NCI-H2107 treated with DMSO at 0.1 percent for 48 hours (cell line): ENCODE measurements at regions not wholly inside any gene's neighbourhood (a gene's known extent, or its start where the extent isn't known, plus 50 kb on each side); places are given as distances from the start of the nearest gene placed in this dataset.

Experiments used
- DNase-seq: peaks from one replicate; lab custom pipeline; 2025; ENCODE audit not compliant: unreplicated experiment; lab: John Stamatoyannopoulos, UW

GRCh38 chr2:41379496-41380221 is 668.2 kb upstream of the PKDCC start:
- no peak for DNase-seq

- no peak for DNase-seq
These were observed 666.1 kb upstream of the PKDCC start for GRCh38 chr2:41381701-41382100.

GRCh38 chr2:41387519-41387918 is 660.3 kb upstream of the PKDCC start:
- no peak for DNase-seq

- no peak for DNase-seq
These were observed 654.2 kb upstream of the PKDCC start for GRCh38 chr2:41393621-41394020.

DNA sequence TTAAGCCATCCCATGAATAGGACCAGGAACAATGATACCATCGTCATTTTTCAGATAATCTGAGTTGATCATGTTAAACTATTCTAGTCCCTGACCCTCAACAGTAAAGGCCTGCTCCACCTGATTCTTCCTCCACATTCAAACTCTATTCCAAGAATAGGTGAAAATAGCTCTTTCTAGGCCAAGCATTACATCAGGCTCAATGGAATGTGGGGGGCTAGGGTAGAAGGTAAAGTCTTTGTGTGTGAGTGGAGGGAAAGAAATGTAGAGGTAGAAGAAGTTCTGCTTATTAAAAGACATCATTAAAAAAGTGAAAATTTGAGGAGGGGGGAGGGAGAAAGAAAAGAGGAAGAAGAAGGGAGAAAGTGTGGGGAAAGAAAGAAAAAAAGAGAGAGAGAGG is 653.3 kb upstream of the PKDCC start:
- DNase-seq: no peak

DNA sequence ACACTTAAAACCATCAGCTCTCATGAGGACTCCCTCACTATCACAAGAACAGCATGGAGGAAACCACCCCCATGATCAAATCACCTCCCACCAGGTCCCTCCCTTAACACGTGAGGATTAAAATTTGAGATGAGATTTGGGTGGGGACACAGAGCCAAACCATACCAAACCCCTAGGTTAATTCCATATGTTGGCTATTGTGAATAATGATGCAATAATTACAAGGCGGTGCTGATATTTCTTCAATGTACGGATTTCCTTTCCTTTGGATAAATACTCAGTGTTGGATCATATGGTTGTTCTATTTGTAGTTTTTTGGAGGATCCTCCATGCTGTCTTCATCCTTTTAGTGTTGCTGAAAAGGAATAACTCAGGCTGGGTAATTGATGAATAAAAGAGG is 652.1 kb upstream of the PKDCC start:
- DNase-seq: no peak

- DNase-seq: no peak
These were observed 648.3 kb upstream of the PKDCC start for GRCh38 chr2:41399437-41400087.

GRCh38 chr2:41400088-41400665 is 647.6 kb upstream of the PKDCC start:
- no peak for DNase-seq

DNA sequence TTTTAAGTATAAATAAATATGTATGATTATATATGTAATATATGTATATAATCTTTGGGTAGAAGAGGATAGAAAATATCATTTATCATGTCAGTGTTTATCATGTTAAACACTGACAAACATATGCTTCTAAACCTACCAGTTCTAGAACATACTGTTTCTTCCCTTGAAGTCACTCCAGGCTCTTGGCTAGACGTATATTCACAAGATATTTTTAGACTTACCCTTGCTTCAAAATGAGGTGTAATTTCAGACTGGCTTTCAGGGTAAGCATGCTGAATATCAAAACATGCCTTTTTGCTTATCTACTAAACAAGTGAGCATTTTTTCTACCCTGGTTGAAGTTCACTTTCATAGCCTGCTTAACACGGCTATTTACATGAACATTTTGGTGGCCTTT is 642.4 kb upstream of the PKDCC start:
- no peak for DNase-seq

GRCh38 chr2:41409328-41409727 is 638.5 kb upstream of the PKDCC start:
- DNase-seq: no peak

DNA sequence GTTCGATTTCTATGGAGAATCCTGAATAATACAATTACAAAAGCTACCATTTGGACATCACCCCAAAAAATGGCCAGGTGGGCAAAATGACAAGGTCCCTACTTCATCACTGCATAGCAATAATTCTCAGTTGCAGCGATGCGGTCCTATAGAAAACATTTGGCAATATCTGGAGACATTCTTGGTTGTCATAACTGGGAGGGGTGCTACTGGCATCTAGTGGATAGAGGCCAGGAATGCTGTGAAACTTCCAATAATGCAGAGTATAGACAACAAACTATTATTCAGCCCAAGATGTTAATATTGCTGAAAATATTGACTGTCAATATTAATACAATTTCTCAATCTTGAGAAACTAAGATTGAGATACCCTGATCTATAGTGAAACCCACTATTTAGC is 637.8 kb upstream of the PKDCC start:
- DNase-seq: no peak

- DNase-seq: no peak
These were observed 633.9 kb upstream of the PKDCC start for GRCh38 chr2:41413813-41414485.

GRCh38 chr2:41414486-41415230 is 633.2 kb upstream of the PKDCC start:
- peak; percentile 0 for DNase-seq

GRCh38 chr2:41417511-41417910 is 630.3 kb upstream of the PKDCC start:
- no peak for DNase-seq

GRCh38 chr2:41420219-41420618 is 627.6 kb upstream of the PKDCC start:
- no peak for DNase-seq

DNA sequence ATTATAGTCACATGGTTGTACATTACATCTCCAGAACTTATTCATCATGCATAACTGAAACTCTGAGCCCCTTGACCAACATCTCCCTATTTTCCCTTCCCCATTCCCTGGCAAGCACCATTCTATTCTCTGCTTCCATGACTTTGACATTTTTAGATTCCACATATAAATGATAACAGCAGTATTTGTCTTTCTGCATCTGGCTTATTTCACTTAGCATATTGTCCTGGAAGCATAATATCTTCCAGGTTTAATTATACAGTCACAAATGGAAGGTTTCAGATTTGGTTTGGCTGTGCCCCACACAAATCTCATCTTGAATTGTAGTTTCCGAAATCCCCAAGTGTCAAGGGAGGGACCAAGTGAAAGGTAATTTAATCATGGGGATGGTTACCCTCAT is 626.9 kb upstream of the PKDCC start:
- no peak for DNase-seq

- peak; percentile 11 for DNase-seq
These were observed 616.1 kb upstream of the PKDCC start for GRCh38 chr2:41431756-41432155.

GRCh38 chr2:41432459-41432858 is 615.4 kb upstream of the PKDCC start:
- DNase-seq: no peak

- DNase-seq: no peak
These were observed 612.8 kb upstream of the PKDCC start for GRCh38 chr2:41434991-41435390.

DNA sequence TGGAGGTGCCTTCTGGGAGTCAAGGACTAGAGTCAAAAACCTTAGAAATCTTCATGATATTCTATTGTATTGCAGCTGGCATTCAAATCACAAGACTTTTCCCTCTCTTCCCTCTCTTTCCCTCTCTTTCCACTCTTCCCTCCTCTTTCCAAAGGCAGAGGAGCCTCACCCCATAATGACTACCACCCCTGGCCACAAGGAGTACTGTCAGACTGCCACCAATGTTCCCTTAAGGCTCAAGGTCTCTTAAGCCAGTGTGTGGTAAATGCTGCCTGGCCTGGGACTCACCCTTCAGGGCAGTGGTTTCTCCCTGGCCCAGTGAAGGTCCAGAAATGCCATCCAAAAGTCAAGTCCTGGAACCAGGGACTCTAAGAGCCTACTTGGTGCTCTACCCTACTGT is 605.9 kb upstream of the PKDCC start:
- no peak for DNase-seq

- DNase-seq: no peak
These were observed 602.0 kb upstream of the PKDCC start for GRCh38 chr2:41445865-41446264.
